HEK293 (cell line): ENCODE measurements at regions not wholly inside any gene's neighbourhood (a gene's known extent, or its start where the extent isn't known, plus 50 kb on each side); places are given as distances from the start of the nearest gene placed in this dataset.

Experiments
- CTCF ChIA-PET: fragments of 350-600 bp; formaldehyde crosslinking; extraction: SDS; loops from one replicate; lab custom pipeline; 2021; ENCODE audit warnings: antibody characterized with exemption; lab: Yijun Ruan, JAX
- POLR2A ChIA-PET: fragments of 300-600 bp; formaldehyde crosslinking; extraction: SDS; loops from one replicate; lab custom pipeline; 2020; ENCODE audit warnings: antibody characterized with exemption, inconsistent platforms; lab: Yijun Ruan, JAX
- H3K27ac ChIP-seq: fragments of 200-500 bp; sonication (Bioruptor generic); 2 replicates; pipeline ENCODE4 v1.5.1; 2014; ENCODE audit warnings: low read depth, low read length, control low read depth, inconsistent platforms; ENCODE audit errors: extremely low read depth
- H3K36me3 ChIP-seq, 2 experiments: fragments of 200-500 bp in 1 of 2; sonication (Bioruptor generic) in 1 of 2; 1 replicate in 1 of 2; 2 replicates in 1 of 2; pipeline ENCODE4 v1.5.1; 2014 to 2017; ENCODE audit warnings: inconsistent platforms in 2 of 2, low read length in 2 of 2; ENCODE audit not compliant: control insufficient read depth in 2 of 2, insufficient read depth in 1 of 2
- H3K4me1 ChIP-seq: fragments of 200-500 bp; sonication (Bioruptor generic); 2 replicates; pipeline ENCODE4 v1.5.1; 2014; ENCODE audit warnings: mild to moderate bottlenecking, low read length, inconsistent platforms; ENCODE audit not compliant: control insufficient read depth, insufficient read depth
- H3K4me3 ChIP-seq: 2 replicates; pipeline ENCODE4 v1.5.1; 2011; ENCODE audit warnings: low read depth, mild to moderate bottlenecking, control low read depth, low read length, moderate library complexity
- H3K9me3 ChIP-seq: fragments of 200-500 bp; sonication (Bioruptor generic); 2 replicates; pipeline ENCODE4 v1.5.1; 2014; ENCODE audit warnings: low read depth, low read length, inconsistent platforms; ENCODE audit not compliant: control insufficient read depth, insufficient read depth
- GFI1B ChIP-seq: fragments of 450-650 bp; formaldehyde crosslinking; IDR thresholded peaks from 2 replicates; pipeline ENCODE4 v1.5.1; 2016; ENCODE audit warnings: missing biosample characterization, missing genetic modification characterization
- HIC1 ChIP-seq: fragments of 450-650 bp; formaldehyde crosslinking; IDR thresholded peaks from 2 replicates; pipeline ENCODE4 v1.5.1; 2016; ENCODE audit warnings: missing biosample characterization, missing genetic modification characterization
- PRDM10 ChIP-seq: fragments of 450-650 bp; formaldehyde crosslinking; IDR thresholded peaks from 2 replicates; pipeline ENCODE4 v1.5.1; 2016; ENCODE audit warnings: missing biosample characterization, missing genetic modification characterization
- RBAK ChIP-seq: fragments of 450-650 bp; formaldehyde crosslinking; IDR thresholded peaks from 2 replicates; pipeline ENCODE4 v1.5.1; 2016; ENCODE audit warnings: missing biosample characterization, missing genetic modification characterization
- SP3 ChIP-seq: fragments of 450-650 bp; formaldehyde crosslinking; IDR thresholded peaks from 2 replicates; pipeline ENCODE4 v1.5.1; 2016; ENCODE audit warnings: missing biosample characterization, missing genetic modification characterization
- TCF7L2 ChIP-seq: IDR thresholded peaks from 2 replicates; pipeline ENCODE4 v1.6.1; 2011; ENCODE audit warnings: low read depth, mild to moderate bottlenecking, inconsistent platforms, low read length, moderate library complexity, borderline replicate concordance
- ZBTB7A ChIP-seq: fragments of 450-650 bp; formaldehyde crosslinking; IDR thresholded peaks from 2 replicates; pipeline ENCODE4 v1.5.1; 2016; ENCODE audit warnings: low read depth, missing biosample characterization, missing genetic modification characterization
- ZNF148 ChIP-seq: fragments of 450-650 bp; formaldehyde crosslinking; IDR thresholded peaks from 2 replicates; pipeline ENCODE4 v1.5.0; 2017; ENCODE audit warnings: missing biosample characterization, missing genetic modification characterization, borderline replicate concordance
- ZNF184 ChIP-seq: fragments of 450-650 bp; IDR thresholded peaks from 2 replicates; pipeline ENCODE4 v1.5.1; 2018; ENCODE audit warnings: missing biosample characterization, mild to moderate bottlenecking, missing genetic modification characterization
- ZNF280C ChIP-seq: fragments of 450-650 bp; formaldehyde crosslinking; IDR thresholded peaks from 2 replicates; pipeline ENCODE4 v1.5.1; 2016; ENCODE audit warnings: missing biosample characterization, missing genetic modification characterization
- ZNF544 ChIP-seq: fragments of 450-650 bp; formaldehyde crosslinking; IDR thresholded peaks from 2 replicates; pipeline ENCODE4 v1.5.0; 2017; ENCODE audit warnings: missing biosample characterization, missing genetic modification characterization
- ZNF561 ChIP-seq: fragments of 450-650 bp; IDR thresholded peaks from 2 replicates; pipeline ENCODE4 v1.5.1; 2018; ENCODE audit warnings: missing biosample characterization, missing genetic modification characterization, borderline replicate concordance
- ZNF571 ChIP-seq: fragments of 450-650 bp; formaldehyde crosslinking; IDR thresholded peaks from 2 replicates; pipeline ENCODE4 v1.5.0; 2017; ENCODE audit warnings: missing biosample characterization, missing genetic modification characterization

- TF ChIP-seq ZNF148: no peak
- TF ChIP-seq GFI1B (tag by site-specific recombination): no peak
- TF ChIP-seq ZNF544 (tag by site-specific recombination): no peak
- no peak for TF ChIP-seq TCF7L2
- TF ChIP-seq, all 188 proteins: peak for 0
Measured at GRCh38 chr5:135085936-135086725, 52.1 kb upstream of the PITX1 start (continued).

GRCh38 chr5:135085133-135085935, 51.3 kb upstream of the PITX1 start:
- no peak overlapping the region for H3K4me3 ChIP-seq
- no peaks in the 10 kb centered on the region for H3K4me1 ChIP-seq
- no peaks in the 10 kb centered on the region for H3K36me3 ChIP-seq
- TF ChIP-seq HIC1 (tag by site-specific recombination): no peak
- no peak for TF ChIP-seq ZNF280C
- TF ChIP-seq ZNF571 (tag by site-specific recombination): no peak
- no peak for TF ChIP-seq PRDM10 (tag by site-specific recombination)
- TF ChIP-seq ZNF561: no peak
- TF ChIP-seq ZNF184 (tag by site-specific recombination): no peak
- no peak for TF ChIP-seq ZBTB7A (tag by site-specific recombination)
- no peak for TF ChIP-seq SP3 (tag by site-specific recombination)
- TF ChIP-seq RBAK (tag by site-specific recombination): no peak
- TF ChIP-seq, all 188 proteins: peak for 0
- ChIA-PET POLR2A (no interaction called here), CTCF (no interaction called here)
- H3K9me3 ChIP-seq: no peaks in the 10 kb centered on the region
- no peak overlapping the region for H3K27ac ChIP-seq
